ENCODE measurements at regions not wholly inside any gene's neighbourhood (a gene's known extent, or its start where the extent isn't known, plus 50 kb on each side); places are given as distances from the start of the nearest gene placed in this dataset.
"Not testable (repeated sequence)": the region's sequence is repeated elsewhere in the genome, so short reads cannot be mapped to it uniquely, and the experiment has no call there.

GRCh38 chr2:41187376-41188122 is 735.7 kb upstream of the SLC8A1 start:
- no peak for DNase-seq

GRCh38 chr2:41194230-41194629 is 742.3 kb upstream of the SLC8A1 start:
- DNase-seq, result no peak

GRCh38 chr2:41197781-41198180 is 745.9 kb upstream of the SLC8A1 start:
- no peak for DNase-seq

- no peak for DNase-seq
Measured at GRCh38 chr2:41199334-41199733, 747.4 kb upstream of the SLC8A1 start.

GRCh38 chr2:41204315-41204714 is 752.4 kb upstream of the SLC8A1 start:
- no peak for DNase-seq

- DNase-seq, result no peak
Measured at GRCh38 chr2:41206004-41206403, 754.1 kb upstream of the SLC8A1 start.

GRCh38 chr2:41207578-41207977 is 755.7 kb upstream of the SLC8A1 start:
- DNase-seq, result no peak

GRCh38 chr2:41210030-41210429 is 758.1 kb upstream of the SLC8A1 start:
- DNase-seq, result not testable (repeated sequence)

- DNase-seq, result no peak
Measured at GRCh38 chr2:41216978-41217377, 765.1 kb upstream of the SLC8A1 start.

- DNase-seq, result no peak
Measured at GRCh38 chr2:41222593-41222992, 770.7 kb upstream of the SLC8A1 start.

GRCh38 chr2:41234093-41234492 is 782.2 kb upstream of the SLC8A1 start:
- DNase-seq, result no peak

GRCh38 chr2:41241325-41242000 is 789.6 kb upstream of the SLC8A1 start:
- DNase-seq, result no peak

- no peak for DNase-seq
Measured at GRCh38 chr2:41242001-41242331, 790.1 kb upstream of the SLC8A1 start.

GRCh38 chr2:41267929-41268659 is 779.7 kb upstream of the PKDCC start:
- DNase-seq, result no peak

- DNase-seq, result no peak
Measured at GRCh38 chr2:41283079-41283775, 764.6 kb upstream of the PKDCC start.

GRCh38 chr2:41293491-41293890 is 754.3 kb upstream of the PKDCC start:
- no peak for DNase-seq

GRCh38 chr2:41294331-41294730 is 753.5 kb upstream of the PKDCC start:
- DNase-seq, result no peak

GRCh38 chr2:41313082-41313481 is 734.7 kb upstream of the PKDCC start:
- DNase-seq, result no peak

- no peak for DNase-seq
Measured at GRCh38 chr2:41314511-41315070, 733.2 kb upstream of the PKDCC start.

- no peak for DNase-seq
Measured at GRCh38 chr2:41319437-41319836, 728.4 kb upstream of the PKDCC start.

GRCh38 chr2:41320491-41320890 is 727.3 kb upstream of the PKDCC start:
- no peak for DNase-seq

GRCh38 chr2:41321351-41321750 is 726.5 kb upstream of the PKDCC start:
- no peak for DNase-seq

- DNase-seq, result no peak
Measured at GRCh38 chr2:41326851-41327250, 721.0 kb upstream of the PKDCC start.
